Activated CD4-positive, CD25-positive, alpha-beta regulatory T cell treated with anti-CD3 and anti-CD28 coated beads, Interleukin-2, amount 50 U/mL, for 72 hours (primary cell): ENCODE measurements at regions not wholly inside any gene's neighbourhood (a gene's known extent, or its start where the extent isn't known, plus 50 kb on each side); places are given as distances from the start of the nearest gene placed in this dataset.
"Not testable (repeated sequence)": the region's sequence is repeated elsewhere in the genome, so short reads cannot be mapped to it uniquely, and the experiment has no call there.

Experiments
- DNase-seq: peaks from one replicate; pipeline ENCODE4 v3.0.0; 2021

- not testable (repeated sequence) for DNase-seq
Measured at GRCh38 chr20:26373066-26373465, 676.4 kb upstream of the ZNF337 start.

DNA sequence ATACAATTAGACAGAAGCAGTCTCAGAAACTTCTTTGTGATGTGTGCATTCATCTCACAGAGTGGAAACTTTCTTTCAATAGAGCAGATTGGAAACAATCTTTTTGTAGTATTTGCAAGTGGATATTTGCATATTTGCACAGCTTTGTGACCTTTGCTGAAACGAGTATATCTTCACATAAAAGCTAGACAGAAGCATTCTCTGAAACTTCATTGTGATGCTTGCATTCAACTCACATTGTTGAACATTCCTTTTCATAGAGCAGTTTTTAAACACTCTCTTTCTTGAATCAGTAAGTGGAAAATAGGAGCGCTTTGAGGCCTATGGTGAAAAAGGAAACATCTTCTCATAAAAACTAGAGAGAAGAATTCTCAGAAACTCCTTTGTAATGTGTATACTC lies 657.9 kb upstream of the ZNF337 start:
- DNase-seq = no peak

DNA sequence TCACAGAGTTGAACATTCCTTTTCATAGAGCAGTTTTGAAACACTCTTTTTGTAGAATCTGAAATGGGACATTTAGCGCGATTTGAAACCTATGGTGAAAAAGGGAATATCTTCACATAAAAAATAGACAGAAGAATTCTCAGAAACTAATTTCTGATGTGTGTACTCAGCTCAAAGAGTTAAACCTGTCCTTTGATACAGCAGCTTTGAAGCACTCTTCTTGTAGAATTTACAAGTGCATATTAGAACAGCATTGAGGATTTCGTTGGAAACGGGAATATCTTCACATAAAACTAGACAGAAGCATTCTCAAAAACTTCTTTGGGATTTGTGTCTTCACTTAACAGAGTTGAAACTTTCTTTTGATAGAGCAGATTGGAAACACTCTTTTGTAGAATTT lies 650.7 kb upstream of the ZNF337 start:
- no peak for DNase-seq

DNA sequence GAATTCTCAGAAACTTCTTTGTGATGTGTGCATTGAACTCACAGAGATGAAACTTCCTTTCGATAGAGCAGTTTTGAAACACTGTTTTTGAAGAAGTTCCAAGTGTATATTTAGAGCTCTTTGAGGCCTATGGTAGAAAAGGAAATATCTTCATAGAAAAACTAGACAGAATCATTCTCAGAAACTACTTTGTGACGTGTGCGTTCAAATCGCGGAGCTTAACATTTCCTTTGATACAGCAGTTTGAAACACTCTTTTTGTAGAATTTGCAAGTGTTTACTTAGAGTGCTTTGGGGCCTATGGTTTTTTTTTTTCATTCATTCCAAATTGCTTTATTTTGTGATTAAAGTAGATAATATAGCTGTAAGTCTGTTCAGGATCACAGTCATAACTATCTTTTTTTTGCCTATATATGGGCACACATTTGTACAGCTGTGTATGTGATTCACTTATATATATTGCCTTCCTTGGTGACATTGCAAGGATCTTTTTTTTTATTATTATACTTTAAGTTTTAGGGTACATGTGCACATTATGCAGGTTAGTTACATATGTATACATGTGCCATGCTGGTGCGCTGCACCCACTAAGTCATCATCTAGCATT lies 643.9 kb upstream of the ZNF337 start:
- DNase-seq = not testable (repeated sequence)

- DNase-seq = no peak
Measured at GRCh38 chr20:26324177-26324576, 627.5 kb upstream of the ZNF337 start.

DNA sequence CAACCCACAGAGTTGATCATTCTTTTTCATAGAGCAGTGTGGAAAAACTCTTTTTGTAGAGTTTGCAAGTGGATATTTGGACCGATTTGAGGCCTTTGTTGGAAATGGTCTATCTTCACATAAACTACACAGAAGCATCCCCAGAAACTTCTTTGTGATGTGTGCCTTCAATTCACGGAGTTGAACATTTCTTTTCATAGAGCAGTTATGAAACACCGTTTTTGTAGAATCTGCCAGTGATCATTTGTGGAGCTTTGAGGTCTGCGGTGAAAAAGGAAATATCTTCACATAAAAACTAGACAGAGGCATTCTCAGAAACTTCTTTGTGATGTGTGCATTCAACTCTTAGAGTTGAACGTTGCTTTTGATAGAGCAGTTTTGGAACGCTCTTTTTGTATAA lies 618.4 kb upstream of the ZNF337 start:
- no peak for DNase-seq

DNA sequence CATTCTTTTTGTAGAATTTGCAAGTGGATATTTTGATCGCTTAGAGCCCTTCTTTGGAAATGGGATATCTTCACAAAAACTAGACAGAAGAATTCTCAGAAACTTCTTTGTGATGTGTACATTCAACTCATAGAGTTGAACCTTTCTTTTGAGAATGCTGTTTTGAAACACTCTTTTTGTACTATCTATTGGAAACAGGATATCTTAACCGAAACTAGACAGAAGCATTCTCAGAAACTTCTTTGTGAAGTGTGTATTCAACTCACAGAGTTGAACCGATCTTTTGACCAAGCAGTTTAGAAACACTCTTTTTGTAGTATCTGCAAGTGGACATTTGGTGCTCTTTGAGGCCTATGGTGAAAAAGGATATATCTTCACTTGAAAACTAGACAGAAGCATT lies 613.1 kb upstream of the ZNF337 start:
- DNase-seq = not testable (repeated sequence)

- no peak for DNase-seq
Measured at GRCh38 chr20:26308961-26309360, 612.3 kb upstream of the ZNF337 start.

GRCh38 chr20:26295006-26295405 lies 598.4 kb upstream of the ZNF337 start:
- no peak for DNase-seq

- not testable (repeated sequence) for DNase-seq
Measured at GRCh38 chr20:26288379-26289061, 591.9 kb upstream of the ZNF337 start.

- no peak for DNase-seq
Measured at GRCh38 chr20:26279238-26279637, 582.6 kb upstream of the ZNF337 start.

- no peak for DNase-seq
Measured at GRCh38 chr20:26277339-26277738, 580.7 kb upstream of the ZNF337 start.

DNA sequence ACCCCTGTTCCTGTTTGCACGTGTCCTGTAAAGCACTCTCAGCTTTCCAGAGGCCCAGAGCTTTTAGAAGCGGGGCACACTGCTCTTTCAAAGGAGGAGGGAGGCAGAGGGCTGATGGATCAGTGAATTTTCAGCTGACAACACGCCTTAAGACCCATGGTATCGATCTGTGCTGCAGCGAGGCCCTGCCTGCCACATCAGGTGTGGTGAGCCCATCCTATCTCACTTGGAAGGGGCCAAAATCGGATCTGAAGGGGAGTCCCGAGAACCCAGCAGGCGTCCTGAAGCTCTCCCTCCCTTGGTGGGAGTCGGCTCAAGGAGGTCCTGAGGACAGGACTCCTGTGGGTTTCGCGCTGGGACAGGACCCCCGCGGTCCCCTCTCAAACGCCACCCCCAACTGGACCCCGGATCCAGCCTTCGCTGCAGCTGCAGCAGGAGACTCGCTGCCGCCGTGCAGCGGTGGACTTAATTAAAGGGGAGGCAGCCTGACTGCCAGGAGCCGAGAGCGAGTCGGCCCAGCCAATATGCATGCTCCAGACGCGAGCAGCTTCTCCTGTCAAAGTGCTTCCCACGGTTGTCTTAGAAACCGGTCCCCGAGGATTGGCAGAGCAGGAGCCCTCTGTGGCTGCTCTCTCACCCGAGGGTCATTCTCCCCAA lies 580.0 kb upstream of the ZNF337 start:
- DNase-seq = no peak

- not testable (repeated sequence) for DNase-seq
Measured at GRCh38 chr20:26268762-26269161, 572.1 kb upstream of the ZNF337 start.

GRCh38 chr20:26260925-26261324 lies 564.3 kb upstream of the ZNF337 start:
- not testable (repeated sequence) for DNase-seq

DNA sequence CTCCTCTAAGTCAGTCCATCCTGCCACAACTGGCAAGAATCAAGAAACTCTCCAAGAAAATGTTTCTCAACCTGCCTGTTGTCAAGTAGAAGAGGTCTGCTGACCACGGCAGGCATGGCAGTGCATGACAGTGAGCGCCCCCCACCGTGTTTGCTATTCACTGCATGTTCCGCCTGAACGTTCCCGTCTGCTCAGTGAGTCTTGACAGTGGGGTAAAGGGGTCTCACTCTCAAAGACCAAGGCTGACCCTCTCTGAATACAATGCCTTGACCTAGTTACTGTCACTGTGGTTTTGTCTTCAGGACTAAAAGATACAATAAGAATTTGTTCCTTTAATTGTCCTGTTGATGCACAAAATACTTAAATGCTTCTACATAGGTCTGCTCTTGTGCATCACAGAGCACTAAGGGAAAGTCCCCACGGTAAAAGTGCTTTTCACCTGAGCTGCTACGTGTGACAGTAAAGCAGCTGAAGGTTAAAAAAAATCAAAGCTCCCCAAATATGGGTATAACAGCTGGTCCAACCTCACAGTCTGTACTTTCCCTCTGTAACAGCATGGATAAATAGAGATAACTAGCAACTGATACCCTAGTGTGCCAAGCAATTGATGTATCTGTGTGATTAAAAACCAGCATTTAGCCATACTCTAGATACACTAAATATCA lies 555.8 kb upstream of the ZNF337 start:
- not testable (repeated sequence) for DNase-seq

DNA sequence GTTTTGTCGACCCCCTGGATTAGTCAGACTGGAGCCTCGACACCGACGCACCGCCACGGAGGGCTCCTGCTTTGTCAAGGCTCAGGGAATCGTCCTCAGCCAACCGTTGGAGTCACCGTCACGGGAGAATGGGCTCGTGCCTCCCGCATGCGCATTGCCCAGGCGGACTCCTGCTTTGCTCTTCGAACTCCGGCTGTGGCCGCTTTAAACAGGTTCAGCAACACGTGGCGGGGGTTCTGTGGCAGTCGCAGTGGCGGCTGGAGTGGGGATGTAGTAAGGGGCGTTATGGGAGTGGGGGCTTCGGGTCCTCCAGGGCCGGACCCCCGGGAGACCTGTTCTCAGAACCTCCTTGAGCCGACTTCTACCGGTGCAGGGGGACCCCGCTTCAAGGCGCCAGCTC lies 554.7 kb upstream of the ZNF337 start:
- DNase-seq = not testable (repeated sequence)

DNA sequence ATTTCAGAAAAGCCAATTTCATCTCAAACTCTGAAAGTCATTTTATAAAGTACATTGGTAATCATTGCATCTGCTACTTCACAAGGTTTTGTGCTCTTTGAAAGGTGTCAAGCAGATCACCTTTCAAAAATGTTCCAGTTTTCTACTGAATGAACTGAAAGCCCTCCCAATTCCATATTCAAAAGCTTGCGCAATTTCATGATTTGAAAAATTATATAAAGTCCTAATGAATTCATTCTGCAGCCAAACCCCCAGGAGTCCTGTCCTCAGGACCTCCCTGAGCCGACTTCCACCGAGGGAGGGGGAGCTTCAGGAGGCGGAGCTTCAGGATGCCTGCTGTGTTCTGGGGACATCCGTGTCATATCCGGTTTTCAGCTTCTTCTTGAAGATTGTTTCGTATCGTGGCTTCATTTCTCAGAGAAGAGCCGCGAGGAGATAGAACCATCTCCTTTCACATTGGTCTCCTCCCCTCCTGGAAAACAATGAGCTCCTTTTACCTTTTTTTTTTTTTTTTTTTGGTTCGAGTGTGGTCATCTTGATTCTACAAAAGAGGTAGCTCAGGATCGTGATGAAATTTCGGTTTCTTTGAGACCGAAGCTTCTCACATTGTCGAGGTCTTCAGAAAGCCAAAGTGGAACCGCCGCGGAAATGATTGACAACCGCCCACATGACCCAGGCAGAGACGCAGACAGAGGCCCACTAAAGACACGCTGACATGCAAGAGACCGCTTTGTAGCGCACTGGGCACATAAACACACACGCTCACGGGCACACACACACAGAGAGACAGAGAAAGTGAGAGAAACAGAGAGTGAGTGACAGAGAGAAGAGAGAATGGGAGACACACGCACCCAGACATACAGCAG lies 553.8 kb upstream of the ZNF337 start:
- DNase-seq = not testable (repeated sequence)

DNA sequence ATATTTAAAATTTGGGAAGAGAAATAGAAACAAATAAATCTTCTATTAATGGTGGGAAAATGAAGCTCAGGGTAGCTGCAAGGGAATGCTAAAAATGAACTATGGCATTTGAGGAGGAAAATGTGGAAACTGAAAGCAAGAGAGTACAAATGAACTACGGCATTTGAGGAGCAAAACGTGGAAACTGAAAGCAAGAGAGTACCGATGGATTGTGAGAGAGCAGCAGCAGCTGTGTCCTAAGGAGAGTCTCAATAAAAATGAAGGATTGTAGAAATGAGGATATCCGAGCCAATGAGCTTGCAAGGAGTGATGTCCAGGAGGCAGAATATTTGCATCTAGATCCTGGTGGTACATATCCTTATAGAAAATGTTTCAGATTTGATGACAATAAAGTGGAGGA lies 547.1 kb upstream of the ZNF337 start:
- no peak for DNase-seq

DNA sequence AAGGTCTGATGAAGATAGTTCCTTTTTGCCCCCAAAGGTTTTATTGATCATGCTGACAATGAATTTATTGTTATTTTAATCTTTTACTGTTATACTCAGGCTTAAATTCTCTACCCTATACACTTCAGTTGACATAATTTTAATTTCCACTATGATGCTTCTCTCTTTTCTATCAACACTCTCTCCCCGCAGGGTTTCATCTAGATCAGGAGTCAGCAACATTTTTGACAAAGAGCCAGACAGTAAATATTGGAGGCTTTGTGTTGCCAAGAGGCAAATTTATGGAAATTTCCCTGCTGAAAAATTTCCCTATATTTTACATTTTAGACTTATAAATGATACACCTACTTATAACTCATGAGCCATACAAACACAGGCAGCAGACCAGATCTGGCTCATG lies 524.0 kb upstream of the ZNF337 start:
- DNase-seq = not testable (repeated sequence)

- DNase-seq = not testable (repeated sequence)
Measured at GRCh38 chr20:26219546-26219945, 522.9 kb upstream of the ZNF337 start.

DNA sequence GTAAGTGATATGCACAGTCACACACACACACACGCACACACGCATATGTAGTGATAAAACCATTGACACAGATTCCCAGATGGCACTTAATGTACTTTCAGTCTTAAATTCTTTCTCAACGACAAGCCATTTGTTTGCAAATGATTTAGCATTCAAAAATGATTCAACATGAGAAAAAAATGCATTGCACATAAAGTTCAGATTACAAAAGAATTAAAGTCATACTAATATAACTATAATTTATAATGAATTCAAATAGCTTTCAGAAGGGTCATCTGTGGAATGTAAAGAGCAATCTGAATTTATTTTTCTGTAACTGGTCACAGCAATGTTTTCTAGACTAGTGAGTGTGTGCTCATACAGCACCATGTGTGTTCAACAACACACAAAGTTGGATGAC lies 521.6 kb upstream of the ZNF337 start:
- DNase-seq = no peak

GRCh38 chr20:26216025-26216424 lies 519.4 kb upstream of the ZNF337 start:
- DNase-seq = no peak
